Prostate gland (tissue), 2 donors: ENCODE measurements at regions not wholly inside any gene's neighbourhood (a gene's known extent, or its start where the extent isn't known, plus 50 kb on each side); places are given as distances from the start of the nearest gene placed in this dataset.

Experiments
- DNase-seq: peaks from one replicate; pipeline ENCODE4 v3.0.0-alpha.2; 2019; ENCODE audit warnings: low spot score
- H3K27ac ChIP-seq, 2 donors: fragments of 200-600 bp; sonication (generic); 2 replicates each; pipeline ENCODE4 v1.5.1; 2017 to 2019
- H3K27me3 ChIP-seq: fragments of 200-600 bp; sonication (generic); replicated peaks from 2 replicates; pipeline ENCODE4 v1.5.1; 2019; ENCODE audit not compliant: insufficient read depth
- H3K36me3 ChIP-seq, 2 donors: fragments of 200-600 bp; sonication (generic); 1 replicate in 1 of 2; 2 replicates in 1 of 2; pipeline versions ENCODE4 v1.5.1 to v1.8.1; 2017 to 2019
- H3K4me1 ChIP-seq: fragments of 200-600 bp; sonication (generic); replicated peaks from 2 replicates; pipeline ENCODE4 v1.5.1; 2019
- H3K4me3 ChIP-seq, 2 donors: fragments of 200-600 bp; sonication (generic); 2 replicates each; pipeline ENCODE4 v1.5.1; 2017 to 2019
- H3K9me3 ChIP-seq: fragments of 200-600 bp; sonication (generic); 2 replicates; pipeline ENCODE4 v1.5.1; 2017
- POLR2A ChIP-seq: fragments of 450-650 bp; IDR thresholded peaks from one replicate; pipeline ENCODE4 v1.6.1; 2016; ENCODE audit warnings: antibody characterized with exemption, mild to moderate bottlenecking
- POLR2AphosphoS5 ChIP-seq: sonication (generic); formaldehyde crosslinking; IDR thresholded peaks from one replicate; pipeline ENCODE4 v1.6.1; 2017; ENCODE audit warnings: antibody characterized with exemption
- WGBS: methylation state at CpG from one replicate; pipeline ENCODE4 v1.1.5; 2018; 5-methylcytosine and 5-hydroxymethylcytosine counted together
- intact Hi-C: fragments of 100-400 bp; cut with DNase I; formaldehyde crosslinking; loops from one replicate; pipeline ENCODE4 v1.14.2; 2022
- TF ChIP-seq, protein P1 (sequence below), 4 experiments: fragments of 200-600 bp in 2 of 4; fragments of 450-650 bp in 2 of 4; sonication (generic) in 2 of 4; IDR thresholded peaks; 1 replicate in 3 of 4; 2 replicates in 1 of 4; pipeline ENCODE4 v1.5.1; 2016 to 2019; ENCODE audit warnings: antibody characterized with exemption in 4 of 4, mild to moderate bottlenecking in 2 of 4, moderate library complexity in 2 of 4

DNA sequence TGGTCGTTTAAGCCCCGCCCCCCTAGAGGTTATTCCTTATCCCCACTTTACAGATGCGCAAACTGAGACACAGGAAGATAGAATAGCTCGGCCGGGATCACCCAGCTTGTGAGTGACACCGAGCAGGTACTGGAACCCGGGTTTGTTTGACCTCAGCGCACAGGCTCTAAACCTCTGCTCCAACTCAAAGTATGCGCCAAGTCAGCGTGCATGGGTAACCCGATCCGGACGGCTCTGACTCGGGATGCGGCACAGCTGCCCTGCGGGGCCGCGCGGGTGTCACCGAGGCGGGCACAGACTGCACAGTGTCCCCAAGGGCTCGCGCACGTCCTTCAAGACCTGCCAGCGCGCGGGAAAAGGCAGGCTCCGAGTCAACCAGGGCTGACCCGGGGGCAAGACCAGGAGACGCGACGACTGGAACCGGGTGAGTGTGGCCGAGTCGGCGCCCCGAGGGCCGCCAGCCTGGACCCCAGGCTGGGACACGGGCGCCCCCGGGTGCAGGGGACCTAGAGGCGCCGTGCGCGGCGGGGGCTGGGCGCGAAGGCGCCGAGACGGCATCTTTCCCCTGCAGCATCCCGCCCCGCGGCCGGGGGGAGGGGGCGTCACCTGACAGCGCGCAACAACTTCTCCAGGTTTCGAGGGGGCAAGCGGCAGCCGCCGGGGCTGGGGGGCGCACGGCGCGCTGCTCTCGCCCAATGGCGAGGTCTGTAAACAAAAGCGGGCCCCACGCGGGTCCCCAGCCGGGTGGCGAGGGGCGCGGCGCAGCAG is 101.9 kb upstream of the SOD1 start:
- H3K27me3 ChIP-seq = no peaks in the 10 kb centered on the region
- no peak for DNase-seq
- 10% methylated on average over 23 of the region's 76 CpGs for WGBS

DNA sequence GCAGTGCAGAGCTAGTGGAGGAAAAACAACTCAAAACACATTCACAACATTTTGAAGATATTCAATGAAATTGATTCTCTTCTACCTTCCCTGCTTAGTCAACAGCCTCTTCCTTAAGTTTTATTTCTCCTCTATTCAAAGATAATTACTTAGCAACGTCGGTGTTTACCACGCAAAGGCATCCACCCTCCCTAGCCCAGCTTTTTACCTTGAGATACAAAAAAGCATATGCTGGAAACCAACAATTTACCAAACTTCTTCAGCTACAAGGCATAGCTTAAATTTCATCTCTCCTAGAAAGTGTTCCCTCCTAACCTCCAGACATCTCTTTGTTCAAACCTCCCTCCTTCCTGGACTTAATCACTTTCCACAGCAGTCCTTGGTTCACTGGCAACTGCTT is 102.8 kb upstream of the SOD1 start:
- Histone ChIP-seq H3K4me1 (peaks cover 3% of the 10 kb centered on the region), H3K4me3 (no peak overlapping the region), H3K9me3 (no peaks in the 10 kb centered on the region), H3K27ac (no peak overlapping the region), H3K27me3 (no peaks in the 10 kb centered on the region), H3K36me3 (no peaks in the 10 kb centered on the region)
- intact Hi-C loops = no loop called here
- TF ChIP-seq, protein P1, sequence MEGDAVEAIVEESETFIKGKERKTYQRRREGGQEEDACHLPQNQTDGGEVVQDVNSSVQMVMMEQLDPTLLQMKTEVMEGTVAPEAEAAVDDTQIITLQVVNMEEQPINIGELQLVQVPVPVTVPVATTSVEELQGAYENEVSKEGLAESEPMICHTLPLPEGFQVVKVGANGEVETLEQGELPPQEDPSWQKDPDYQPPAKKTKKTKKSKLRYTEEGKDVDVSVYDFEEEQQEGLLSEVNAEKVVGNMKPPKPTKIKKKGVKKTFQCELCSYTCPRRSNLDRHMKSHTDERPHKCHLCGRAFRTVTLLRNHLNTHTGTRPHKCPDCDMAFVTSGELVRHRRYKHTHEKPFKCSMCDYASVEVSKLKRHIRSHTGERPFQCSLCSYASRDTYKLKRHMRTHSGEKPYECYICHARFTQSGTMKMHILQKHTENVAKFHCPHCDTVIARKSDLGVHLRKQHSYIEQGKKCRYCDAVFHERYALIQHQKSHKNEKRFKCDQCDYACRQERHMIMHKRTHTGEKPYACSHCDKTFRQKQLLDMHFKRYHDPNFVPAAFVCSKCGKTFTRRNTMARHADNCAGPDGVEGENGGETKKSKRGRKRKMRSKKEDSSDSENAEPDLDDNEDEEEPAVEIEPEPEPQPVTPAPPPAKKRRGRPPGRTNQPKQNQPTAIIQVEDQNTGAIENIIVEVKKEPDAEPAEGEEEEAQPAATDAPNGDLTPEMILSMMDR (IDR thresholded peaks at IDR 0.05) = no peak
- TF ChIP-seq POLR2A (no peak), POLR2AphosphoS5 (no peak)
- no peak for DNase-seq
- 69% methylated on average over 3 of the region's 3 CpGs for WGBS

More for the DNA sequence above, 101.9 kb upstream of the SOD1 start:
- TF ChIP-seq, protein P1 (IDR thresholded peaks at IDR 0.05) = no peak
- TF ChIP-seq POLR2AphosphoS5 (no peak), POLR2A (no peak)
- intact Hi-C loops = no loop called here
- H3K27ac ChIP-seq = no peak overlapping the region
- H3K36me3 ChIP-seq = no peaks in the 10 kb centered on the region
- peaks cover 3% of the 10 kb centered on the region for H3K4me1 ChIP-seq
- H3K4me3 ChIP-seq = peak overlapping the region; percentile 43 to 45
- no peaks in the 10 kb centered on the region for H3K9me3 ChIP-seq

DNA sequence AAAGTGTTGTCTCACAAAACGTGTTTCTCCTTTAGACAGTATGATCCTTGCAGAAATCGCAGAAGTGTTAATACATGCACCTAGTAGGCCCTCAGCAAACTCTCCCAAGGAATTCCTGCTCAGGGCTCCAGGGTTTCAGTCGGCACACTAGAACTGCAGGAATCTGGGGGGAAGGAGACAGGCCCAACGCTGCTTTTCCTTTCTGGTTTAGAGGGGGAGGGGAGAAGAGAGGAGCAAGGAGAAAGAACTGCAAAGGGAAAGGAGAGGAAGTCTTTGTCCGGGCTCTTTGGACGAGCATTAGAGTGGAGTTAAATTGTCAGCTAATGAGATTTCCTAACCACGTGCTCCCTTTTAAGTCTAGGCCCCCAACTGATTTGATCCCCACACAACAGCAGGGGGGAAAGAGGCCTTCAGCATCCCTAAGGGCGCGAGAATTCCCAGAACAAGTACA is 103.7 kb upstream of the SOD1 start:
- no peak for DNase-seq
- Histone ChIP-seq H3K27ac (no peak overlapping the region), H3K9me3 (no peaks in the 10 kb centered on the region), H3K27me3 (no peaks in the 10 kb centered on the region), H3K36me3 (no peaks in the 10 kb centered on the region), H3K4me1 (peaks cover 3% of the 10 kb centered on the region), H3K4me3 (no peak overlapping the region)
- intact Hi-C loops = no loop called here
- TF ChIP-seq POLR2AphosphoS5 (no peak), POLR2A (no peak)
- TF ChIP-seq, protein P1 (IDR thresholded peaks at IDR 0.05) = no peak
- WGBS = 75% methylated on average over 9 of the region's 9 CpGs

GRCh38 chr21:31554511-31555022 is 104.9 kb upstream of the SOD1 start:
- 53% methylated on average over 7 of the region's 7 CpGs for WGBS
- no peaks in the 10 kb centered on the region for H3K36me3 ChIP-seq
- DNase-seq = no peak
- intact Hi-C loops = no loop called here
- no peaks in the 10 kb centered on the region for H3K27me3 ChIP-seq
- no peaks in the 10 kb centered on the region for H3K9me3 ChIP-seq
- no peak overlapping the region for H3K27ac ChIP-seq
- no peak overlapping the region for H3K4me3 ChIP-seq
- peaks cover 3% of the 10 kb centered on the region for H3K4me1 ChIP-seq
- TF ChIP-seq POLR2A (no peak), POLR2AphosphoS5 (no peak)
- TF ChIP-seq, protein P1 (IDR thresholded peaks at IDR 0.05) = no peak

DNA sequence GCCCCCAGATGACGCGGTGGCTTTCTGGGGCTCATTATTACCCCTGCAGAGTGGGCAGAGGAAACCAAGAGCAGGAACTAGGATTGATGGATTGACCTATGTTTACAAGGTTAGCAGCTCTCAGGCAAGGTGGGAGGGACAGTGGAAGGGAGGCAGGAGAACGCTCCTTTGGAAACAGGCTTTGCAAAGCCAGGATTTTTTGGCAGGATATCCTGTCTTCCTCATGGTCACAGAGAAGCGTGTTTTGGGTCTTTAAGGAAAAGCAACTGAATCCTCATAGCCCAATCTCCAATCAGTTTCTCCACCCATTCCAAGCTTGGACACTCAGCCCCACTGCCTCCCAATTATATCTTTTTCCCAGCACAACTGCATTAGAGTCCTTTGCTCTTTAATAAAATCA is 105.6 kb upstream of the SOD1 start:
- no peaks in the 10 kb centered on the region for H3K36me3 ChIP-seq

More for the DNA sequence above, 105.6 kb upstream of the SOD1 start:
- no peak for DNase-seq
- Histone ChIP-seq H3K9me3 (no peaks in the 10 kb centered on the region), H3K4me3 (no peak overlapping the region), H3K27ac (no peak overlapping the region), H3K4me1 (peaks cover 3% of the 10 kb centered on the region), H3K27me3 (no peaks in the 10 kb centered on the region)
- intact Hi-C loops = no loop called here
- WGBS = 60% methylated on average over 4 of the region's 4 CpGs
- no peak for TF ChIP-seq POLR2AphosphoS5
- no peak for TF ChIP-seq POLR2A
- TF ChIP-seq, protein P1 (IDR thresholded peaks at IDR 0.05) = no peak
